Neural progenitor cell (in vitro differentiated cells): ENCODE measurements at regions not wholly inside any gene's neighbourhood (a gene's known extent, or its start where the extent isn't known, plus 50 kb on each side); places are given as distances from the start of the nearest gene placed in this dataset.

Experiments
- DNase-seq: peaks from one replicate; pipeline ENCODE4 v3.0.0-alpha.2; 2016; ENCODE audit warnings: low spot score
- H2AFZ ChIP-seq: fragments of 200-600 bp; sonication (generic); replicated peaks from 2 replicates; pipeline ENCODE4 v1.6.1; 2016; ENCODE audit warnings: antibody characterized with exemption
- H3F3A ChIP-seq: fragments of 200-600 bp; sonication (generic); 2 replicates; pipeline ENCODE4 v1.6.1; 2016; ENCODE audit warnings: antibody characterized with exemption, low read depth
- H3K27ac ChIP-seq: fragments of 200-600 bp; sonication (generic); 2 replicates; pipeline ENCODE4 v1.5.1; 2016; ENCODE audit warnings: mild to moderate bottlenecking
- H3K27me3 ChIP-seq: fragments of 200-600 bp; sonication (generic); 2 replicates; pipeline ENCODE4 v1.6.1; 2016; ENCODE audit warnings: mild to moderate bottlenecking, moderate library complexity
- H3K36me3 ChIP-seq: fragments of 200-600 bp; sonication (generic); 2 replicates; pipeline ENCODE4 v1.5.1; 2016
- H3K4me1 ChIP-seq: fragments of 200-600 bp; sonication (generic); 2 replicates; pipeline ENCODE4 v1.6.1; 2016; ENCODE audit warnings: mixed run types
- H3K4me2 ChIP-seq: fragments of 200-600 bp; sonication (generic); 2 replicates; pipeline ENCODE4 v1.6.1; 2016
- H3K4me3 ChIP-seq: fragments of 200-600 bp; sonication (generic); 2 replicates; pipeline ENCODE4 v1.5.1; 2016
- H3K79me2 ChIP-seq: fragments of 200-600 bp; sonication (generic); 2 replicates; pipeline ENCODE4 v1.6.1; 2016; ENCODE audit warnings: low read depth
- H3K9ac ChIP-seq: fragments of 200-600 bp; sonication (generic); 2 replicates; pipeline ENCODE4 v1.6.1; 2016
- H3K9me3 ChIP-seq: fragments of 200-600 bp; sonication (generic); 2 replicates; pipeline ENCODE4 v1.5.1; 2016; ENCODE audit warnings: low read depth
- H4K20me1 ChIP-seq: fragments of 200-600 bp; sonication (generic); 2 replicates; pipeline ENCODE4 v1.6.1; 2016; ENCODE audit warnings: low read depth
- H3K27ac Mint-ChIP-seq: 3 replicates; pipeline ENCODE4 v1.8.0; 2021; ENCODE audit warnings: mixed read lengths
- H3K27me3 Mint-ChIP-seq: 2 replicates; pipeline ENCODE4 v1.8.0; 2022; ENCODE audit warnings: low read depth, mild to moderate bottlenecking, inconsistent platforms, moderate library complexity, mixed read lengths; ENCODE audit not compliant: insufficient read depth
- H3K36me3 Mint-ChIP-seq: 3 replicates; pipeline ENCODE4 v1.8.0; 2021; ENCODE audit warnings: mixed read lengths
- H3K4me1 Mint-ChIP-seq: 3 replicates; pipeline ENCODE4 v1.8.0; 2021; ENCODE audit warnings: mixed read lengths
- H3K4me3 Mint-ChIP-seq: 3 replicates; pipeline ENCODE4 v1.8.0; 2021; ENCODE audit warnings: mild to moderate bottlenecking, moderate library complexity, mixed read lengths
- H3K9me3 Mint-ChIP-seq: 3 replicates; pipeline ENCODE4 v1.8.0; 2020; ENCODE audit warnings: mixed read lengths
- CTCF ChIP-seq: fragments of 200-600 bp; sonication (generic); IDR thresholded peaks from 2 replicates; pipeline ENCODE4 v1.5.1; 2017; ENCODE audit warnings: antibody characterized with exemption, mild to moderate bottlenecking
- EZH2 ChIP-seq: fragments of 200-600 bp; sonication (generic); IDR thresholded peaks from 2 replicates; pipeline ENCODE4 v1.6.1; 2017; ENCODE audit warnings: antibody characterized with exemption, mild to moderate bottlenecking, moderate library complexity
- EZH2phosphoT487 ChIP-seq: fragments of 200-600 bp; sonication (generic); IDR thresholded peaks from 2 replicates; pipeline ENCODE4 v1.6.1; 2017; ENCODE audit warnings: antibody characterized with exemption

- Histone ChIP-seq H4K20me1 (no peaks in the 10 kb centered on the region), H3K27ac (no peak overlapping the region), H3K4me3 (no peak overlapping the region), H3K9me3 (peaks cover 6% of the 10 kb centered on the region), H3F3A (no peaks in the 10 kb centered on the region), H2AFZ (no peak overlapping the region), H3K4me1 (no peaks in the 10 kb centered on the region), H3K27me3 (no peaks in the 10 kb centered on the region), H3K4me2 (no peak overlapping the region), H3K36me3 (no peaks in the 10 kb centered on the region), H3K9ac (no peak overlapping the region), H3K79me2 (no peaks in the 10 kb centered on the region)
- H3K4me3 Mint-ChIP-seq: no peak overlapping the region
- H3K4me1 Mint-ChIP-seq: no peaks in the 10 kb centered on the region
- no peaks in the 10 kb centered on the region for H3K27me3 Mint-ChIP-seq
- TF ChIP-seq EZH2phosphoT487: no peak
- TF ChIP-seq CTCF: no peak
- TF ChIP-seq EZH2: no peak
- no peak for DNase-seq
- no peak overlapping the region for H3K27ac Mint-ChIP-seq
- peaks cover 12% of the 10 kb centered on the region for H3K9me3 Mint-ChIP-seq
- no peaks in the 10 kb centered on the region for H3K36me3 Mint-ChIP-seq
Measured at GRCh38 chr19:28785971-28786370, 427.0 kb downstream of the UQCRFS1 start.

DNA sequence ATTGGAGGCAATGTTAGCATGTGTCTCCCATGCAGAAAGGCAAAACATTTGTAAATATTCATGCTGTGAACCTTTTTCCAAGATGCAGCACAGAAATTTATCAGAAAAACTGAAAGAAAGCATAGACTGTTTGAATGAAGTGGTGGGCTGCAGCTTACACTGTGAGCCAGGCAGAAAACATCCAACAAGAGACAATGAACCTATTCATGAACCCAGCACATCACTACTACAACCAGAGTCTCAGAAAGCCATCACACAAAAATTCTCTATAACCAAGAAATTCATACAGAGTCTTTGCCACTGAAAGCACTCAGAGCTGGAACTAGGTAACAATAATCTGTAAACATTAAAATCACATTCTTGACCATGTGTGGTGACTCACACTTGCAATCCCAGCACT is 448.9 kb downstream of the UQCRFS1 start:
- H3K4me1 ChIP-seq: no peaks in the 10 kb centered on the region
- H3K36me3 ChIP-seq: peaks cover 10% of the 10 kb centered on the region
- H4K20me1 ChIP-seq: no peaks in the 10 kb centered on the region
- H3K4me3 Mint-ChIP-seq: no peak overlapping the region
- no peaks in the 10 kb centered on the region for H3K36me3 Mint-ChIP-seq
- no peak overlapping the region for H3K4me2 ChIP-seq
- no peak for TF ChIP-seq CTCF
- TF ChIP-seq EZH2: no peak
- no peak for TF ChIP-seq EZH2phosphoT487
- no peak overlapping the region for H3K27ac Mint-ChIP-seq
- no peaks in the 10 kb centered on the region for H3K79me2 ChIP-seq
- no peak overlapping the region for H3K9ac ChIP-seq
- no peak overlapping the region for H3K27ac ChIP-seq
- H3K27me3 Mint-ChIP-seq: no peaks in the 10 kb centered on the region
- no peaks in the 10 kb centered on the region for H3F3A ChIP-seq
- H3K27me3 ChIP-seq: no peaks in the 10 kb centered on the region
- H3K4me3 ChIP-seq: no peak overlapping the region
- peaks cover 12% of the 10 kb centered on the region for H3K9me3 ChIP-seq
- no peaks in the 10 kb centered on the region for H3K4me1 Mint-ChIP-seq
- H2AFZ ChIP-seq: no peak overlapping the region
- H3K9me3 Mint-ChIP-seq: peaks cover 25% of the 10 kb centered on the region
- no peak for DNase-seq

GRCh38 chr19:28746478-28746877 is 466.5 kb downstream of the UQCRFS1 start:
- Histone ChIP-seq H3K27ac (no peak overlapping the region), H4K20me1 (no peaks in the 10 kb centered on the region), H3K79me2 (no peaks in the 10 kb centered on the region), H3K4me1 (peaks cover 27% of the 10 kb centered on the region), H3K9me3 (no peaks in the 10 kb centered on the region), H3K27me3 (no peaks in the 10 kb centered on the region), H3K4me3 (no peak overlapping the region), H2AFZ (peak overlapping the region; percentile 54), H3F3A (no peaks in the 10 kb centered on the region), H3K9ac (no peak overlapping the region), H3K36me3 (no peaks in the 10 kb centered on the region), H3K4me2 (no peak overlapping the region)
- Mint-ChIP-seq H3K36me3 (no peaks in the 10 kb centered on the region), H3K4me1 (peaks cover 7% of the 10 kb centered on the region), H3K27ac (no peak overlapping the region), H3K27me3 (no peaks in the 10 kb centered on the region), H3K4me3 (no peak overlapping the region), H3K9me3 (peaks cover 5% of the 10 kb centered on the region)
- TF ChIP-seq EZH2 (no peak), CTCF (no peak), EZH2phosphoT487 (no peak)
- DNase-seq: no peak
